ENCODE measurements at regions not wholly inside any gene's neighbourhood (a gene's known extent, or its start where the extent isn't known, plus 50 kb on each side); places are given as distances from the start of the nearest gene placed in this dataset.

DNA sequence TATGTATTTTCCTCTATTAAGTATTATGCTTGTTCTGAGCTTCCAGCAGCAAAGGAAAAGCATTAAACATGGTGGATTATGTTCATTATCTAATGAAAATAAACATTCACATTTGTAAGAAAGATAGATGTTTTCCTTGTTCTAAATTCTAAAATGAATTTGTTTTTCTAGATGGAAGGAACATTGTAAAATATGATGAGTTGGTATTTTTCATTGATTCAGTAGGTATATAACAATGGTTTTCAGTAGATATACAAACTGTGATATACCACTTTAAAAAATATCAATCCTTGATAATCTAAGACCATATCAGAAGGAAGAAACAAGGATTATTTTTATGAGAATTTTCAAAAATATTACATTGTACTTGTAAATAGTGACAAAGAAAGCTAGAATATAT, 290.6 kb upstream of the GOLIM4 start:
- BruUV-seq (replicated peaks), result no TSS peak
- no peaks in the 10 kb centered on the region for H3K4me1 ChIP-seq (replicated peaks; ENCODE audit: insufficient read depth)
- CTCF ChIA-PET, result no interaction called here
- H3K4me3 ChIP-seq, result no peak overlapping the region
- no peaks in the 10 kb centered on the region for H3K79me2 ChIP-seq (ENCODE audit: low read depth)
- H4K20me1 ChIP-seq (ENCODE audit: insufficient read depth), result no peaks in the 10 kb centered on the region
- no peaks in the 10 kb centered on the region; the same call in 1 of the 2 replicates for H3K9me3 ChIP-seq (ENCODE audit: insufficient read depth, low read depth)
- H3K36me3 ChIP-seq (ENCODE audit: low read depth), result no peaks in the 10 kb centered on the region
- POLR2A ChIA-PET (ENCODE audit: unreplicated experiment), result no interaction called here
- TF ChIP-seq, protein P1, sequence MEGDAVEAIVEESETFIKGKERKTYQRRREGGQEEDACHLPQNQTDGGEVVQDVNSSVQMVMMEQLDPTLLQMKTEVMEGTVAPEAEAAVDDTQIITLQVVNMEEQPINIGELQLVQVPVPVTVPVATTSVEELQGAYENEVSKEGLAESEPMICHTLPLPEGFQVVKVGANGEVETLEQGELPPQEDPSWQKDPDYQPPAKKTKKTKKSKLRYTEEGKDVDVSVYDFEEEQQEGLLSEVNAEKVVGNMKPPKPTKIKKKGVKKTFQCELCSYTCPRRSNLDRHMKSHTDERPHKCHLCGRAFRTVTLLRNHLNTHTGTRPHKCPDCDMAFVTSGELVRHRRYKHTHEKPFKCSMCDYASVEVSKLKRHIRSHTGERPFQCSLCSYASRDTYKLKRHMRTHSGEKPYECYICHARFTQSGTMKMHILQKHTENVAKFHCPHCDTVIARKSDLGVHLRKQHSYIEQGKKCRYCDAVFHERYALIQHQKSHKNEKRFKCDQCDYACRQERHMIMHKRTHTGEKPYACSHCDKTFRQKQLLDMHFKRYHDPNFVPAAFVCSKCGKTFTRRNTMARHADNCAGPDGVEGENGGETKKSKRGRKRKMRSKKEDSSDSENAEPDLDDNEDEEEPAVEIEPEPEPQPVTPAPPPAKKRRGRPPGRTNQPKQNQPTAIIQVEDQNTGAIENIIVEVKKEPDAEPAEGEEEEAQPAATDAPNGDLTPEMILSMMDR (conservative IDR thresholded peaks at IDR 0.05), result no peak
- no peak for TF ChIP-seq EZH2 (IDR thresholded peaks at IDR 0.05; ENCODE audit: low read depth)
- DNase-seq, result no peak
- no peak overlapping the region for H3K4me2 ChIP-seq
- intact Hi-C loops (cut with micrococcal nuclease; ENCODE audit: unreplicated experiment), result no loop called here
- no peak overlapping the region for H2AFZ ChIP-seq
- no peaks in the 10 kb centered on the region for H3F3A ChIP-seq (ENCODE audit: insufficient read depth, low read depth)
- no peak overlapping the region for H3K27ac ChIP-seq
- H3K27me3 ChIP-seq (ENCODE audit: insufficient read depth, low read depth), result no peaks in the 10 kb centered on the region
- H3K9me2 ChIP-seq (ENCODE audit: insufficient read depth), result no peaks in the 10 kb centered on the region

DNA sequence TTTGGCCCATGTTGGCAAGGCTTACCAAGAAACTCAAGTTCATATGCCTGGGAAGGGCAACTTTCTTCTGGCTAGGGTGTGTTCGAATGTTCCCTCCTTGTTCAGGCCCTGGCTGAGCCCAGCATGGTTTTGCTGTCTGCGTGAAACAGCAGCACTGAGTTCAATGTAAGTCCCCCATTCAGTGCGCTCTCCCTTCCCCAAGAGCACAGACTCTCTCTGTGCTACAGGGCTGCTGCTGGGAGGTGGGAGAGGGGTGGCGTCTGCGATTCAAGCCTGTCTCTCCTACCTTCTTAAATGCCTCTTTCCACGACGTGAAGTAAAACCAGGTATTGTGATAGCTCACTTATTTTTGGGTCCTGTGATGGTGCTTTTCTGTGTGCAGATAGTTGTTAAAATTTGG, 289.3 kb upstream of the GOLIM4 start:
- Histone ChIP-seq H3K36me3 (ENCODE audit: low read depth) (no peaks in the 10 kb centered on the region), H3K9me2 (ENCODE audit: insufficient read depth) (no peaks in the 10 kb centered on the region), H3K79me2 (ENCODE audit: low read depth) (no peaks in the 10 kb centered on the region), H3K4me3 (no peak overlapping the region), H3F3A (ENCODE audit: insufficient read depth, low read depth) (no peaks in the 10 kb centered on the region), H3K27ac (no peak overlapping the region), H3K4me2 (no peak overlapping the region), H3K27me3 (ENCODE audit: insufficient read depth, low read depth) (no peaks in the 10 kb centered on the region), H3K9me3 (ENCODE audit: insufficient read depth, low read depth) (no peaks in the 10 kb centered on the region; the same call in 1 of the 2 replicates), H4K20me1 (ENCODE audit: insufficient read depth) (no peaks in the 10 kb centered on the region), H3K4me1 (replicated peaks; ENCODE audit: insufficient read depth) (no peaks in the 10 kb centered on the region), H2AFZ (0 out of 2 replicates have a peak overlapping the region, but pooled peaks have one; percentile 35)
- ChIA-PET CTCF (no interaction called here), POLR2A (ENCODE audit: unreplicated experiment) (no interaction called here)
- no peak for DNase-seq
- TF ChIP-seq, protein P1 (conservative IDR thresholded peaks at IDR 0.05), result no peak
- TF ChIP-seq EZH2 (IDR thresholded peaks at IDR 0.05; ENCODE audit: low read depth), result no peak
- no TSS peak for BruUV-seq (replicated peaks)
- intact Hi-C loops (cut with micrococcal nuclease; ENCODE audit: unreplicated experiment), result no loop called here

DNA sequence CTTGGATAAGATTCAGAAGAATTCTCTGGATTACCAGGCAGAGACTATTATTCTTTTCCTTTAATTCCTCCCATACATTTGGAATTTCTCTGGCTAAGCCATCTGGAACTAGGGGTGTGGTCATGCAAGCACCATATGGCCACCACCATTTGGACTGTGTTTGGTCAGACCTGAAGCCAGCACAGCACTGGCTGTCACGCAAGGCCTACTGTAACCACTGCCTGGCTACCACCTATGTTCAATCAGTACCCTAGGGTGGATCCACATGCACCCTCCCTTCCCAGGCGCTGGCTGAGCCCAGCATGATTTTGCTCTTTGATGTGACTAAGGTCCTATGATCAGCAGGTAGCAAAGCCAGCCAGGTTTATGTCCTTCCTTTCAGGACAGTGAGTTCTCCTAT, 287.8 kb upstream of the GOLIM4 start:
- no peak for TF ChIP-seq EZH2 (IDR thresholded peaks at IDR 0.05; ENCODE audit: low read depth)
- TF ChIP-seq, protein P1 (conservative IDR thresholded peaks at IDR 0.05), result no peak
- Histone ChIP-seq H3K79me2 (ENCODE audit: low read depth) (no peaks in the 10 kb centered on the region), H3K27ac (no peak overlapping the region), H3F3A (ENCODE audit: insufficient read depth, low read depth) (no peaks in the 10 kb centered on the region), H3K4me2 (no peak overlapping the region), H3K9me2 (ENCODE audit: insufficient read depth) (no peaks in the 10 kb centered on the region), H3K4me1 (replicated peaks; ENCODE audit: insufficient read depth) (no peaks in the 10 kb centered on the region), H4K20me1 (ENCODE audit: insufficient read depth) (no peaks in the 10 kb centered on the region), H3K4me3 (no peak overlapping the region), H2AFZ (no peak overlapping the region), H3K36me3 (ENCODE audit: low read depth) (no peaks in the 10 kb centered on the region), H3K27me3 (ENCODE audit: insufficient read depth, low read depth) (no peaks in the 10 kb centered on the region), H3K9me3 (ENCODE audit: insufficient read depth, low read depth) (no peaks in the 10 kb centered on the region)
- no peak for DNase-seq
- intact Hi-C loops (cut with micrococcal nuclease; ENCODE audit: unreplicated experiment), result no loop called here
- ChIA-PET CTCF (no interaction called here), POLR2A (ENCODE audit: unreplicated experiment) (interaction anchor here (0.6 kb wide), 1 partner anchor 133 kb away, joined by 3 read pairs; no protein-coding TSS in a partner anchor)
- no TSS peak for BruUV-seq (replicated peaks)

All from PC-9 (cell line).